PC-3 (cell line): ENCODE measurements at regions not wholly inside any gene's neighbourhood (a gene's known extent, or its start where the extent isn't known, plus 50 kb on each side); places are given as distances from the start of the nearest gene placed in this dataset.

Experiments
- CTCF ChIP-seq: fragments of 300-600 bp; sonication (generic); conservative IDR thresholded peaks from 2 replicates; pipeline ENCODE4 v1.5.1; 2017; ENCODE audit warnings: antibody characterized with exemption, low read depth, mild to moderate bottlenecking, low read length
- EZH2 ChIP-seq: fragments of 300-600 bp; sonication (generic); IDR thresholded peaks from one replicate; pipeline ENCODE4 v1.6.1; 2017; ENCODE audit warnings: antibody characterized with exemption, mild to moderate bottlenecking, low read length; ENCODE audit not compliant: unreplicated experiment

- TF ChIP-seq CTCF (no peak), EZH2 (no peak)
These were observed 102.5 kb upstream of the ZNF536 start for GRCh38 chr19:30269638-30270037.
